ENCODE measurements at regions not wholly inside any gene's neighbourhood (a gene's known extent, or its start where the extent isn't known, plus 50 kb on each side); places are given as distances from the start of the nearest gene placed in this dataset.

- DNase-seq (ENCODE audit: low spot score) = peak; percentile 14
Measured at GRCh38 chr3:46146548-46146947, 61.6 kb downstream of the CCR1 start.

- no peak for DNase-seq (ENCODE audit: low spot score)
Measured at GRCh38 chr3:46146021-46146420, 62.1 kb downstream of the CCR1 start.

- DNase-seq (ENCODE audit: low spot score) = no peak
Measured at GRCh38 chr3:46145147-46145546, 63.0 kb downstream of the CCR1 start.

- no peak for DNase-seq (ENCODE audit: low spot score)
Measured at GRCh38 chr3:46143951-46144473, 64.1 kb downstream of the CCR1 start.

- no peak for DNase-seq (ENCODE audit: low spot score)
Measured at GRCh38 chr3:46141813-46142212, 66.3 kb downstream of the CCR1 start.

GRCh38 chr3:46138581-46138980, 69.5 kb downstream of the CCR1 start:
- no peak for DNase-seq (ENCODE audit: low spot score)

- no peak for DNase-seq (ENCODE audit: low spot score)
Measured at GRCh38 chr3:46135475-46135874, 72.6 kb downstream of the CCR1 start.

GRCh38 chr3:46133285-46133684, 74.8 kb downstream of the CCR1 start:
- no peak for DNase-seq (ENCODE audit: low spot score)

- no peak for DNase-seq (ENCODE audit: low spot score)
Measured at GRCh38 chr3:46132565-46132964, 75.5 kb downstream of the CCR1 start.

GRCh38 chr3:46131884-46132450, 76.1 kb downstream of the CCR1 start:
- no peak for DNase-seq (ENCODE audit: low spot score)

GRCh38 chr3:46130631-46131310, 77.3 kb downstream of the CCR1 start:
- no peak for DNase-seq (ENCODE audit: low spot score)

- DNase-seq (ENCODE audit: low spot score) = no peak
Measured at GRCh38 chr3:46129588-46130272, 78.4 kb downstream of the CCR1 start.

GRCh38 chr3:46127503-46127902, 80.6 kb downstream of the CCR1 start:
- no peak for DNase-seq (ENCODE audit: low spot score)

- DNase-seq (ENCODE audit: low spot score) = no peak
Measured at GRCh38 chr3:46124216-46125177, 83.6 kb downstream of the CCR1 start.

GRCh38 chr3:46123646-46124045, 84.5 kb downstream of the CCR1 start:
- DNase-seq (ENCODE audit: low spot score) = no peak

- no peak for DNase-seq (ENCODE audit: low spot score)
Measured at GRCh38 chr3:46122091-46122490, 86.0 kb downstream of the CCR1 start.

GRCh38 chr3:46120983-46121382, 87.1 kb downstream of the CCR1 start:
- no peak for DNase-seq (ENCODE audit: low spot score)

GRCh38 chr3:46119709-46120498, 88.2 kb downstream of the CCR1 start:
- DNase-seq (ENCODE audit: low spot score) = no peak

- DNase-seq (ENCODE audit: low spot score) = no peak
Measured at GRCh38 chr3:46119253-46119652, 88.9 kb downstream of the CCR1 start.

GRCh38 chr3:46116996-46117395, 89.7 kb upstream of the XCR1 start:
- no peak for DNase-seq (ENCODE audit: low spot score)

- no peak for DNase-seq (ENCODE audit: low spot score)
Measured at GRCh38 chr3:46114323-46114988, 87.2 kb upstream of the XCR1 start.
